ENCODE measurements at regions not wholly inside any gene's neighbourhood (a gene's known extent, or its start where the extent isn't known, plus 50 kb on each side); places are given as distances from the start of the nearest gene placed in this dataset.
A peak's percentile ranks its signal among the peaks of the same experiment; 100 is the strongest.
"Not testable (repeated sequence)": the region's sequence is repeated elsewhere in the genome, so short reads cannot be mapped to it uniquely, and the experiment has no call there.

GRCh38 chr5:18197734-18198133, 563.5 kb downstream of the TAF11L14 start:
- DNase-seq (ENCODE audit: low read depth in 4 of 4, low spot score in 3 of 4) = no peak

GRCh38 chr5:18202164-18202563, 567.9 kb downstream of the TAF11L14 start:
- DNase-seq (ENCODE audit: low read depth in 4 of 4, low spot score in 3 of 4) = no peak

- DNase-seq (ENCODE audit: low read depth in 4 of 4, low spot score in 3 of 4) = no peak
These were observed 569.0 kb downstream of the TAF11L14 start for GRCh38 chr5:18203296-18203695.

- DNase-seq (ENCODE audit: low read depth in 4 of 4, low spot score in 3 of 4) = no peak
These were observed 579.4 kb downstream of the TAF11L14 start for GRCh38 chr5:18213666-18214065.

- no peak for DNase-seq (ENCODE audit: low read depth in 4 of 4, low spot score in 3 of 4)
These were observed 581.8 kb downstream of the TAF11L14 start for GRCh38 chr5:18216016-18216415.

GRCh38 chr5:18216729-18217128, 582.5 kb downstream of the TAF11L14 start:
- DNase-seq (ENCODE audit: low read depth in 4 of 4, low spot score in 3 of 4) = no peak

GRCh38 chr5:18219241-18219640, 585.0 kb downstream of the TAF11L14 start:
- DNase-seq (ENCODE audit: low read depth in 4 of 4, low spot score in 3 of 4) = no peak

- no peak for DNase-seq (ENCODE audit: low read depth in 4 of 4, low spot score in 3 of 4)
These were observed 586.4 kb downstream of the TAF11L14 start for GRCh38 chr5:18220631-18221030.

GRCh38 chr5:18236386-18236785, 602.1 kb downstream of the TAF11L14 start:
- no peak for DNase-seq (ENCODE audit: low read depth in 4 of 4, low spot score in 3 of 4)

- DNase-seq (ENCODE audit: low read depth in 4 of 4, low spot score in 3 of 4) = no peak
These were observed 604.1 kb downstream of the TAF11L14 start for GRCh38 chr5:18238321-18238720.

GRCh38 chr5:18240971-18241370, 606.7 kb downstream of the TAF11L14 start:
- DNase-seq (ENCODE audit: low read depth in 4 of 4, low spot score in 3 of 4) = no peak

- no peak for DNase-seq (ENCODE audit: low read depth in 4 of 4, low spot score in 3 of 4)
These were observed 609.6 kb downstream of the TAF11L14 start for GRCh38 chr5:18243846-18244245.

- DNase-seq (ENCODE audit: low read depth in 4 of 4, low spot score in 3 of 4) = no peak
These were observed 610.0 kb downstream of the TAF11L14 start for GRCh38 chr5:18244309-18244708.

- no peak for DNase-seq (ENCODE audit: low read depth in 4 of 4, low spot score in 3 of 4)
These were observed 618.3 kb downstream of the TAF11L14 start for GRCh38 chr5:18252559-18252958.

GRCh38 chr5:18264126-18264882, 630.0 kb downstream of the TAF11L14 start:
- no peak for DNase-seq (ENCODE audit: low read depth in 4 of 4, low spot score in 3 of 4)

- no peak for DNase-seq (ENCODE audit: low read depth in 4 of 4, low spot score in 3 of 4)
These were observed 636.5 kb downstream of the TAF11L14 start for GRCh38 chr5:18270635-18271338.

GRCh38 chr5:18276939-18277338, 642.7 kb downstream of the TAF11L14 start:
- DNase-seq (ENCODE audit: low read depth in 4 of 4, low spot score in 3 of 4) = no peak

GRCh38 chr5:18281947-18282581, 647.8 kb downstream of the TAF11L14 start:
- DNase-seq (ENCODE audit: low read depth in 4 of 4, low spot score in 3 of 4) = peak in 2 of 4 donors; percentile 8 to 31

GRCh38 chr5:18285257-18285656, 651.0 kb downstream of the TAF11L14 start:
- no peak for DNase-seq (ENCODE audit: low read depth in 4 of 4, low spot score in 3 of 4)

GRCh38 chr5:18292146-18292545, 657.9 kb downstream of the TAF11L14 start:
- no peak for DNase-seq (ENCODE audit: low read depth in 4 of 4, low spot score in 3 of 4)

- DNase-seq (ENCODE audit: low read depth in 4 of 4, low spot score in 3 of 4) = not testable (repeated sequence)
These were observed 661.4 kb downstream of the TAF11L14 start for GRCh38 chr5:18295696-18296095.

- DNase-seq (ENCODE audit: low read depth in 4 of 4, low spot score in 3 of 4) = no peak
These were observed 664.9 kb downstream of the TAF11L14 start for GRCh38 chr5:18299166-18299565.

Data from right renal pelvis (tissue), 4 donors.